Activated naive CD8-positive, alpha-beta T cell treated with anti-CD3 and anti-CD28 coated beads, Interleukin-2, amount 10 ng/mL, durations not matched to agents 7 days and 5 days (primary cell): ENCODE measurements at regions not wholly inside any gene's neighbourhood (a gene's known extent, or its start where the extent isn't known, plus 50 kb on each side); places are given as distances from the start of the nearest gene placed in this dataset.

Source experiments
- ATAC-seq: fragments of 150-1000 bp; cut with Tn5 transposase; one replicate; pipeline ENCODE4 v1.10.0; 2021; ENCODE audit warnings: low read depth, moderate library complexity
- POLR2A ChIA-PET: fragments of 350-600 bp; sonication (Branson Sonifier 250); formaldehyde crosslinking; loops from one replicate; lab custom pipeline; 2021; ENCODE audit warnings: antibody characterized with exemption; lab: Charles Lee
- DNase-seq: peaks from one replicate; pipeline ENCODE4 v3.0.0; 2021
- H3K27ac Mint-ChIP-seq: one replicate; pipeline ENCODE4 v1.8.0; 2022; ENCODE audit warnings: mild to moderate bottlenecking, mixed read lengths
- H3K27me3 Mint-ChIP-seq: one replicate; pipeline ENCODE4 v1.8.0; 2022; ENCODE audit warnings: mild to moderate bottlenecking, moderate library complexity, mixed read lengths
- H3K36me3 Mint-ChIP-seq: one replicate; pipeline ENCODE4 v1.8.0; 2021; ENCODE audit warnings: mild to moderate bottlenecking, mixed read lengths
- H3K4me1 Mint-ChIP-seq: one replicate; pipeline ENCODE4 v1.8.0; 2021; ENCODE audit warnings: mixed read lengths
- H3K4me3 Mint-ChIP-seq: one replicate; pipeline ENCODE4 v1.8.0; 2022; ENCODE audit warnings: mild to moderate bottlenecking, moderate library complexity, mixed read lengths
- H3K9me3 Mint-ChIP-seq: one replicate; pipeline ENCODE4 v1.8.0; 2021; ENCODE audit warnings: mixed read lengths

DNA sequence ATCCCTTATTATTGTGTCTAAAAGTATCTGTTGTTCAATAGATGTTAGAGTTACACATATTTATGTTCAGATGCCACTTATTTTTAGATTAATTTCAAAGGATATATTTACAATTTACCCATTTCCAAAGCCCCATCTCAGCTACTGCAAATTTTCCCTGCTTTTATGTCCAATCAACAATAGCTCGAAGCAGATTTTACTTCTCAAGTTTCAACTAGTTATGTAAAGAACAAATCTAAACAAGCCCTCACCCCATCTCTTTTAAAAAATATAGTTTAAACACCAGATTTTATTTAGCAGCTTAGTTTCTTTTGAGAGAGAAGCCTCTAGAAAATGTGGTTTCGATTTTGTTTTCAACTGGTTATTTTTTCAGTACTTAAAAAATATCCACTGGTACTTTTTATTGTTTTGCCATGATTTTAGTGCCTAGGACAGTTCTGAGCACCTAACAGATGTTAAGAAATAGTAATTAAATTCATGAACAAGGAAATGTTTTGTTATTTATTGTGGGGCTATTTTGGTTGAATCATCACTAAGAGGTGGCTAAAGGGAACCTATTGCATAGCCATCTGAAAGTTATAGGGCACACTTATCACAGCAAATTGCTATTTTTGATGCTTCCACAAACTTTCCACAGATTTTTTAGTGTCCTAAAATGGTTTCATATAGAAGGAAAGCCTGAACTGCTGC lies 96.2 kb upstream of the BMP4 start:
- Mint-ChIP-seq H3K27me3 (no peaks in the 10 kb centered on the region), H3K4me1 (no peaks in the 10 kb centered on the region), H3K27ac (no peak overlapping the region), H3K36me3 (no peaks in the 10 kb centered on the region), H3K4me3 (no peak overlapping the region), H3K9me3 (no peaks in the 10 kb centered on the region)
- POLR2A ChIA-PET = no interaction called here
- ATAC-seq = no peak
- DNase-seq = no peak

DNA sequence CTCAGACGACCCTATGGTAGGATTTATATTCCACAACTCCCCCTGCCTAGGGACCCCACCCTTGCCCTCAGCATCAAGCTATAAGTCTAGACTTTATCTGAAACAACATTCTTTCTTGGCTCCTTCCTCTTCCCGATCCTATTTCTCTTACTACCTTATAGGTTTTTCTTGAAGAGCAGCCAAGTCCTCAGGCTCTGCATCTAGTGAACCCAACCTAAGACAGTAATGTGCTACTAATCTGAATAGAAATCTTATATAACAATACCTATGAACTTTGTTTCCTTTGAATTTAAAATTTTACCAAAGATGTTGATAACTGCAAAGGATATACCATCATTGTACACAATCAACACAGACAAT lies 96.7 kb upstream of the BMP4 start:
- H3K27me3 Mint-ChIP-seq = no peaks in the 10 kb centered on the region
- ATAC-seq = no peak
- POLR2A ChIA-PET = no interaction called here
- H3K4me3 Mint-ChIP-seq = no peak overlapping the region
- no peaks in the 10 kb centered on the region for H3K9me3 Mint-ChIP-seq
- H3K36me3 Mint-ChIP-seq = no peaks in the 10 kb centered on the region
- DNase-seq = no peak
- no peaks in the 10 kb centered on the region for H3K4me1 Mint-ChIP-seq
- no peak overlapping the region for H3K27ac Mint-ChIP-seq

DNA sequence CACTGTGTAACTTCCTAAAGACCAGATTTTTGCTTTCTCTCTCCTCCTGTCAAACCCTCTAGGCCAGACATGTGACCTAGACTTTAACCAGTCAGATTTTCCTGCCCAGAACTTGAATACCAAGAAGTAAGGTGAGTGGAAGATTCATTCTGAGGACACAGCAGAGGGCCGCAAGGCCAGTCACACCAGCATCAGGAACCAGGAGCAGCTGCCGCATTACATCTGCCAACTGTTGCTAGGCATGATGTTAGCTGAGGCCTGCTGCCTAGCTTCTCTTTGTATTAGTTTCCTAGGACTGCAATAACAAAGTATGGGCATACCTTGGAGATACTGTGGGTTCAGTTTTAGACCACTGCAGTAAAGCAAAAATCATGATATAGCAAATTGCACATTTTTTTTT lies 101.9 kb upstream of the BMP4 start:
- Mint-ChIP-seq H3K36me3 (no peaks in the 10 kb centered on the region), H3K27me3 (peaks cover 2% of the 10 kb centered on the region), H3K4me3 (no peak overlapping the region), H3K4me1 (no peaks in the 10 kb centered on the region), H3K9me3 (no peaks in the 10 kb centered on the region), H3K27ac (no peak overlapping the region)
- POLR2A ChIA-PET = no interaction called here
- ATAC-seq (no peak), DNase-seq (no peak)

DNA sequence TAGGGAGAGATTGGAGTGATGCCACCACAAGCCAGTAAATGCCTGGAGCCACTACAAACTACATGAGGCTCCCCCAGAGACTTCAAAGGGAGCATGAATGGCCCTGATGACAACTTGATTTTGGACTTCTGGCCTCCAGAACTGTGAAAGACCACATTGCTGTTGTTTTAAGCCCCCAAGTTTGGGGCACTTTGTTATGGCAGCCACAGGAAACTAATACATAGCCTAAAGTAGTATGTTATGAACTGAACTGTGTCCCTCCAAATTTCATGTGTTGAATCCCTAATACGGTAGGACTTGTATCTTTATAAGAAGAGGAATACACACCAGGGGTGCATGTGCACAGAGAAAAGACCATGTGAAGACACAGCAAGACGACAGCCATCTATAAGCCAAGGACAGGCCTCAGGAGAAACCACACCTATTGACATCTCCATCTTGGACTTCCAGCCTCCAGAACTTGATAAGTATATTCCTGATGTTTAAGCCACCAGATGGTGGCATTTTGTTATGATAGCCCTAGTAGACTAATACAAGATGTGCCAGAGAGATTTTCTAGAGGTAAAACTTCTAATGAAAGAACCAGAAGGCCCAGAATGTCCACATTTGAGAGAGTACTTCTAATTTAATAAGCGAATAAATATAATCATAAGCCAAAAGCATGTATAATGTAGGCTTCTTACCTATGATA lies 127.1 kb upstream of the BMP4 start:
- POLR2A ChIA-PET = no interaction called here
- no peaks in the 10 kb centered on the region for H3K36me3 Mint-ChIP-seq
- no peaks in the 10 kb centered on the region for H3K9me3 Mint-ChIP-seq
- H3K4me1 Mint-ChIP-seq = no peaks in the 10 kb centered on the region
- no peak overlapping the region for H3K27ac Mint-ChIP-seq
- DNase-seq (no peak), ATAC-seq (no peak)
- H3K4me3 Mint-ChIP-seq = no peak overlapping the region
- peaks cover 2% of the 10 kb centered on the region for H3K27me3 Mint-ChIP-seq

DNA sequence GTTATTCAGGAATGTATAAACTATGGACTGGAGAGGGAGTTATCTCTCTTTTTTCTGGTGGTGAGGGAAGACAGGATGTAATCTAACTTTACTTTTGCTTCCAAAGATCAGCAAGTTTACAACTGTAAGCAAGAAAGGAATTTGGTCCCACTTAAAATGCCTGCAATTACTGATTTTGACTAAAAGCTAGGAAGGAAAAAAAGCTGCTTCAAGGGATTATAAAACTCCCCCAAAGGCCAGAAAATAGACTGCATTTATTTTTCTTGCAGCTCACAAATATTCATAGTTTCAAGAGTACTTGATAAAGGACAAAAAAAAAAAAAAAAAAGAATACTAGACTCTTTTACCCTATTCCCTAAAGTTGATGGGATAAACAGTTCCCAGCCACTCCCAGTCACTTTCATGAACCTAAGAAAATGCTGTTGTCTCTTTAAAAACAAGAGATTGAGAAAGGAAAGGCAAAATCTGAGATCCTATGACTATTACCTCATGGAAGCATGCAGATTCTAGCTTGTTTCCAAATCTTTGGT lies 128.7 kb upstream of the BMP4 start:
- H3K9me3 Mint-ChIP-seq = no peaks in the 10 kb centered on the region
- no peaks in the 10 kb centered on the region for H3K36me3 Mint-ChIP-seq
- no peaks in the 10 kb centered on the region for H3K4me1 Mint-ChIP-seq
- H3K27me3 Mint-ChIP-seq = peaks cover 2% of the 10 kb centered on the region
- DNase-seq (no peak), ATAC-seq (no peak)
- no peak overlapping the region for H3K4me3 Mint-ChIP-seq
- POLR2A ChIA-PET = no interaction called here
- no peak overlapping the region for H3K27ac Mint-ChIP-seq

DNA sequence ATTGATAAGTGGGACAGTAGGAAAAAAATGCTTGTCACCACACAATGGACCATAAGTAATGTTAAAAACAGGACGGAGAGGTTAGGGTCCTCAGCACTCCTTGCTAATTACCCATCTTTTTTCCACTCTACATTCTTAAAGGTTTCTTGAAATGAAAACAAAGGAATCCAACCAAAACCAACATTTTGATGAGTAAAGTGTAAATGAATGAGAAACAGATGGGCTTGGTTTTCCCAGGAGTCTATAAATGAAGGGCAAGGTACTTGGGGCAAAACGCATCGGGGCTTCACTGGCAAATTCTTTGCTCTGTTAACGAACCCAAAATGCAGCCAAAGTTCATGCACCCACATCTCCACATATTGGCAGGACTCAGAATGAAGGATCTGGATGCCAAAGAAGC lies 129.2 kb upstream of the BMP4 start:
- no peaks in the 10 kb centered on the region for H3K4me1 Mint-ChIP-seq

DNA sequence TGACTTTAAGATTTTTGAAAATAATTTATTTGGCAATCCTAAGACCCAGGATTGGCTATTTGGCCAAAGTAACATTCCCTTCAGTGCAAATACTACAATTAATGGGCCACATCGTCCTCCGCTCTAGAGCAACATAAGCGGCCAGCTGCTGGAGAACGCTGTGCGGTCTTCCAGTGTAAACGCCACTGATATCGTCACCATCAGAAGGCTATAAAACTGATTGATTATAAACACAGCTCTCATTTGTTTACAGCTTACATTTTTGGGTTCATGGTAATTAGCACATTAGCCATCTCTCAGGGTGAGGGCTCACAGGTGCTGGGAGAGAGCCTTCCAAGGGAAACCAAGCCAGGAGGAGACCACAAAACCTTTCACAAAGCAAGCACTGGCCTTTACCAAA lies 130.1 kb upstream of the BMP4 start:
- POLR2A ChIA-PET = no interaction called here
- ATAC-seq = no peak
- no peak for DNase-seq
- Mint-ChIP-seq H3K9me3 (no peaks in the 10 kb centered on the region), H3K27me3 (peaks cover 5% of the 10 kb centered on the region), H3K27ac (no peak overlapping the region), H3K4me3 (no peak overlapping the region), H3K4me1 (no peaks in the 10 kb centered on the region), H3K36me3 (no peaks in the 10 kb centered on the region)

More for the DNA sequence above, 129.2 kb upstream of the BMP4 start:
- POLR2A ChIA-PET = no interaction called here
- Mint-ChIP-seq H3K27ac (no peak overlapping the region), H3K9me3 (no peaks in the 10 kb centered on the region), H3K27me3 (peaks cover 5% of the 10 kb centered on the region), H3K36me3 (no peaks in the 10 kb centered on the region), H3K4me3 (no peak overlapping the region)
- DNase-seq = no peak
- no peak for ATAC-seq

DNA sequence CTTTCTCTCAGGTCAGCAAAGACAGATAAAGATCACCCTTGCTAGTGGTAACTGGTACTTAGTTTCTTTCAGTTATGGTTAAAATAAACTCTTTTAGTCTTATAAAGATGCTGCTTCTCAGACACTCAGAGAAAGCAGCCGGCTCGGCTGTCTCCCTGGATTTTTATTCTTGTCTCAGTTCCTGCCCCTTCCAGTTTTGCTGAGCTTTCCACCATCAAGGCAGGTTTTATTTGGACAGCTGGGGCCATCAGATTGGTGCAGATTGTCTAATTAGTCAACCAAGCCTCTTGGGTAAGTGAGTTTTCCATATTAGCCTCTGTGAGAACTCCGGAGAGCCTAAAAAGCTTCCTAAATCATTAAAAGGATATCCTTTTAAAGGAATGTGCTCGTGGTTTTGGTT lies 130.8 kb upstream of the BMP4 start:
- POLR2A ChIA-PET = no interaction called here
- H3K36me3 Mint-ChIP-seq = no peaks in the 10 kb centered on the region
- H3K4me1 Mint-ChIP-seq = no peaks in the 10 kb centered on the region
- no peak for DNase-seq
- no peak overlapping the region for H3K27ac Mint-ChIP-seq
- H3K9me3 Mint-ChIP-seq = no peaks in the 10 kb centered on the region
- H3K4me3 Mint-ChIP-seq = no peak overlapping the region
- ATAC-seq = no peak
- H3K27me3 Mint-ChIP-seq = peaks cover 5% of the 10 kb centered on the region

DNA sequence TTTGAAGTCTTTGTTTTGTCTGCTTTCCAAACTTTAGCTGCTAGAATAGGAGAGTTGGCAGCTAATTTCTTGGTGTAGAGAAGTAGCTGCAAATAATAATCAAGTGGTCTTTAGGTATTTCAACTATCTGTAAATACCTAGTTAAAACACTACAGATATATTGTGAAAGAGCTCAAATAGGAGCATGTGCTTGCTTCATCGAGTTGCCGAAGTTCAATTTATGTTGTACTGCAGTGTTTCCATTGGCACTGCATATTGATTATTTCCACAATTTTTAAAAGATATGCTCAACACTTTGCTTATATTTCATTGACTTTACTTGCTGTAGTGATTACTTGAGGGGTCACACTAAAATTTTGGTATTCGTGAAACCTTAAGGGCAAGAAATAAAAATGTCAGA lies 131.6 kb upstream of the BMP4 start:
- Mint-ChIP-seq H3K27ac (no peak overlapping the region), H3K9me3 (no peaks in the 10 kb centered on the region), H3K4me1 (no peaks in the 10 kb centered on the region), H3K36me3 (no peaks in the 10 kb centered on the region), H3K27me3 (peaks cover 5% of the 10 kb centered on the region), H3K4me3 (no peak overlapping the region)
- DNase-seq = no peak
- ATAC-seq = no peak
- POLR2A ChIA-PET = no interaction called here

DNA sequence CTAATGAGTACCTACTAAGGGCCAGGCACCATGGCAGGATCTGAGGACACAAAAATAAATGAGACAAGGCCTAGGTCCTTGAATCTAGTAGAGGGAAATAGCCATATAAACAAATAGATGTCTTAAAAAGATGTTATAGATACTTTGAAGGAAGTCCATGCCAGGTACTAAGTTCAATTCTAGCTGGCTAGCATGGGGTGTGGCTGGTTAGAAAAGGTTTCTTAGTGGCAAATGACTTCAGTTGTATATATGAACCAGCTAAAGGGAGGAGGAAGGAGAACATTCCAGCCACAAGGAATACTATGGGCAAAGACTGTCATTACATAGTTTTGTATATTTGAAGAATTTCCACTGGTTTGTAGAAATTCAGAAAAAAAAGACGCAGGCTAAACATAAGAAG lies 133.6 kb upstream of the BMP4 start:
- POLR2A ChIA-PET = no interaction called here
- Mint-ChIP-seq H3K4me1 (no peaks in the 10 kb centered on the region), H3K4me3 (no peak overlapping the region), H3K36me3 (no peaks in the 10 kb centered on the region), H3K27ac (no peak overlapping the region), H3K9me3 (peaks cover 6% of the 10 kb centered on the region), H3K27me3 (peaks cover 3% of the 10 kb centered on the region)
- DNase-seq (no peak), ATAC-seq (no peak)

DNA sequence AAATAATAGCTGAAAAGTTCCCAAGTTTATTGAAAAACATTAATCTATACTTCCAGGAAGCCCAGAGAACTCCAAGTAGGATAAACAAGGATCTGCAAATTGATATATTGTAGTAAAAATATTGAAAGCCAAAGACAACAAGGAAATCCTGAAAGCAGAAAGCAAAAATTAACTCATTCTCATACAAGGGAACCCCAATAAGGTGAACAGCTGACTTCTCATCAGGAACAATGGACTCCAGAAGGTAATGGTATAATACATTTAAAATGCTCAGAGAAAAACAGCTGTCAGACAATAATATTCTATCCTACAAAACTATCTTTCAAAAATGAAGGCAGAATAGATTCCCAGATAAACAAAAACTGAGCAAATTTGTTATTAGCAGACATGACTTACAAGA lies 138.1 kb upstream of the BMP4 start:
- Mint-ChIP-seq H3K27me3 (peaks cover 3% of the 10 kb centered on the region), H3K36me3 (no peaks in the 10 kb centered on the region), H3K4me1 (no peaks in the 10 kb centered on the region), H3K9me3 (peaks cover 6% of the 10 kb centered on the region), H3K27ac (no peak overlapping the region), H3K4me3 (no peak overlapping the region)
- DNase-seq (no peak), ATAC-seq (no peak)
- POLR2A ChIA-PET = no interaction called here

DNA sequence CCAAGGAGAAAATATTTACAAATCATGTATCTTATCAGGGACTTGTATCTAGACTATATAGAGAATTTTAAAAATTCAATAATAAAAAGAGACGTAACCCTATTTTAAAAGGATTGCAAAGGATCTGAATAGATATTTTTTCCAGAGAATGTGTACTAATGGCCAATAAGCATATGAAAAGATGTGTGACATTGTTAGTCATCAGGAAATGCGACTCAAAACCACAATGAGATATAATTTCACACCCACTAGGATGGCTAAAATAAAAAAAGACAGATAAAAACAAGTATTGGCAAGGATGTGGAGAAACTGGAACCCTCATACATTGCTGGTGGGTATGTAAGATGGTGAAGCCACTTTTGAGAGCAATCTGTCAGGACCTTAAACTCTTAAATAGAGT lies 141.9 kb upstream of the BMP4 start:
- POLR2A ChIA-PET = no interaction called here
- Mint-ChIP-seq H3K36me3 (no peaks in the 10 kb centered on the region), H3K27me3 (no peaks in the 10 kb centered on the region), H3K4me1 (no peaks in the 10 kb centered on the region), H3K9me3 (peaks cover 6% of the 10 kb centered on the region), H3K27ac (no peak overlapping the region), H3K4me3 (no peak overlapping the region)
- ATAC-seq (no peak), DNase-seq (no peak)

DNA sequence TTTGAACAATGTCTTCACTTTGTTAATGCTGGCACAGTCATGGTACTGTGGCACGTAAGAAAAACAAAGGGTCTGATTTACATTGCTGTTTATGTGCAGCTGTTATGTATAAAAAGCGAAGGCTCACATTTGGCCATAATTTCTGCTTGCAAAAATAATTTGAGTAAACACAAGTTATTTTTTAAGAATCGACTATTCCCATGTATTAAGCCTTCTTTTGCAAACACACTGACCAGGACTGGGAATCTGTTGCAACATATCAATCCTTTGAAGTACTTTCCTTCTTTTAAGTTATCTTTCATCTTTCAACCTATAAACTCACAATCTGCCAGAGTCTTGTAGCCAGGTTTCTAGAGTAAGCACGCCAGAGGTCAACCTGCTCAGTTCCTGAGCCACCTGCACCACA lies 145.4 kb upstream of the BMP4 start:
- H3K4me1 Mint-ChIP-seq = no peaks in the 10 kb centered on the region
- POLR2A ChIA-PET = no interaction called here
- H3K4me3 Mint-ChIP-seq = no peak overlapping the region
- DNase-seq (no peak), ATAC-seq (no peak)
- H3K36me3 Mint-ChIP-seq = no peaks in the 10 kb centered on the region
- H3K27ac Mint-ChIP-seq = no peak overlapping the region
- no peaks in the 10 kb centered on the region for H3K9me3 Mint-ChIP-seq
- H3K27me3 Mint-ChIP-seq = no peaks in the 10 kb centered on the region

DNA sequence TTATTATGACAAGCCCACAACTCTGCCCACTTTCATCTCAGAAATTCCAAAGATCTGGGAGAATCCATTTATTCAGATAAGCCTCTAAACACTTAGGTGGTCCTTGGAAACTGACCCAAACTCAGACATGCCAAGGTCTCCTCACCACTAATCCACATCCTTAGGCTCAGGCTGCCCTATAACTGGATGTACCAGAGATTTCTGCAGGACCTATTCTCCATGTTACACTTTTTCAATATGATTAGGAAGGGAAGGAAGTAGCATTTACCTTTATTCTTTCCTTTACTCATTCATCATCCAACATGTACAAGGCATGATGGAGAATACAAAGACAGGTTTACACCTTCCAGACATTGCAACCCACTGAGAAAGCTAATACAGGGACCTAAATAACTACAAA lies 145.9 kb upstream of the BMP4 start:
- no peak overlapping the region for H3K27ac Mint-ChIP-seq
- no peaks in the 10 kb centered on the region for H3K36me3 Mint-ChIP-seq
- DNase-seq = no peak
- POLR2A ChIA-PET = no interaction called here
- no peaks in the 10 kb centered on the region for H3K9me3 Mint-ChIP-seq
- no peak overlapping the region for H3K4me3 Mint-ChIP-seq
- H3K4me1 Mint-ChIP-seq = no peaks in the 10 kb centered on the region
- H3K27me3 Mint-ChIP-seq = no peaks in the 10 kb centered on the region
- no peak for ATAC-seq
